Myocyte (in vitro differentiated cells): ENCODE measurements at regions not wholly inside any gene's neighbourhood (a gene's known extent, or its start where the extent isn't known, plus 50 kb on each side); places are given as distances from the start of the nearest gene placed in this dataset.
A peak's percentile ranks its signal among the peaks of the same experiment; 100 is the strongest.

Experiments used
- DNase-seq: peaks from one replicate; pipeline ENCODE4 v3.0.0-alpha.2; 2012; ENCODE audit warnings: low read depth

DNA sequence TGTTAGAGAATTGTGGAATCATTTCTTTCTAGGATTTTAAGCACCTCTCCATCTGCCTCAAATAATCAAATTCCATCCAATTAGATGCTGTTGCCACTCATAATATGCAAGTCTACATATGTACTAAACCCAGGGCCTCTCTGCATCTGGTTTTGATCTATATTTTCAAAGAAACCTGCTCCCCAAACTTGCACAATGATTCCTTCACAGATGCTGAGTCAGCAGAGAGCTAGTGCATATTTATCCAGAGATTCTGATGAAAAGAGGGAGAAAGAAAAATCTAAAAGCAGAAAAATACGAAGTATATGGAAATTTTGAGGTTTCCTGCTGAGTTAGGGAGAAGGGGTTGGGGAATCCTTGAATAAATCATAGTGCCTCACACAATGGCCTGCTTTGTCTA lies 235.1 kb upstream of the RBFOX1 start:
- DNase-seq: no peak

DNA sequence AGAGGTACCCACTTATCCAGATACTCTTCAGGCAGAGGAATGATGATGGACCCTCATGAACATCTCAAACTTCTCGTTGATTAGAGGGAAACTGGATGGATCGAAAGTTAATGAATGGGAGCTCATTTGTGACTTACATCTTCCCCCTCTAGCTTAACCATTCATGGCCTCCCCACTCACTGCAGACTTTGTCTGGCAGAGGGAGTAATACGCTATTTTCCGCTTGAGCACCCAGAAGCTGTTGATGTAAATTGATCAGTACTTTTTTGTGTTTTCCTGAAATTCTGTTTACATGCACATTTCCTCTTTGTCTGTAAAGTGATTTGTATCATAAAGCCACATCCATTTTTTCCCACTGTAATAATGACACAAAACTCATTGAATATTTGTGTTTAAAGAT lies 239.1 kb upstream of the RBFOX1 start:
- DNase-seq: no peak

DNA sequence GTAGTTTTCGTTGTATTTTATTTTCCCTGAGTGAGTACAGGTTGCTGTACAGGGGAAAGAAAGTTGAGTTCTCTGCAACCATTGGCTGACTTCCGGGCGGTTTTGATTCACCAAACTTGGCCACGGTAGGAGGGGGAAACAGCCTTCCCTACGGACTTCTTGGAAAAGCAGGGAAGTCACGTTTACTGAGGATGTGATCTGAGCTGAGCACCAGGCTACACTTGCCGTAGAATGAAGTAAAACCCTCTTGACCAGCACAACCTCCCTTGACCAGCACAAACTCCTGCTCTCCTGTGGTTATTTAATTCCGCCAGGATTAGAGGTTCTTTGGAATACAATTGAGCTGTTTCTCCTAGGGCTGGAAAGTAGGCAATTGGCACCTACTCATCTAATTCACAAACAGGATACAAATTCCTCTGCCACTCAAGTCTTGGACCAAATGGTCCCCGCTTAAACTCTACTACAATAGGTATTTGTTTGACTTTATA lies 242.0 kb upstream of the RBFOX1 start:
- DNase-seq: no peak

DNA sequence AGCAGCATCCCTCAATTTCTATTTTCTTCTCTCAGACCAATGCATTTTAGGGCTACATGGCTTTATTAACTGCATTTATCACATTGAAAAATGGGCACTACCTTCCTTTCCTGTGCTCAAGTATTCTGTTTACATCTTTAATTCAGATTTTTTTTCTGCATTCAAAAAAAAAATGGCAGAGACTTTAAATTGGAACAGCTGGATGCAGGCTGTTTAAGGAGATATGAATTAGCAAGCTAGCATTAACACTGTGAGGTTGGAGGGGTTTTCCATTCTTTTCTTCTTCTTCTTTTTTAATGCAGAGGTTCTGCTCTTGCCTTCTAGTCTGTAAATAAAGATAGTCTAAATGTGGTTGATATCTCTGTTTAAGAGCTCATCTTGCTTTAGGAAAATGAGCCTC lies 242.9 kb upstream of the RBFOX1 start:
- no peak for DNase-seq

DNA sequence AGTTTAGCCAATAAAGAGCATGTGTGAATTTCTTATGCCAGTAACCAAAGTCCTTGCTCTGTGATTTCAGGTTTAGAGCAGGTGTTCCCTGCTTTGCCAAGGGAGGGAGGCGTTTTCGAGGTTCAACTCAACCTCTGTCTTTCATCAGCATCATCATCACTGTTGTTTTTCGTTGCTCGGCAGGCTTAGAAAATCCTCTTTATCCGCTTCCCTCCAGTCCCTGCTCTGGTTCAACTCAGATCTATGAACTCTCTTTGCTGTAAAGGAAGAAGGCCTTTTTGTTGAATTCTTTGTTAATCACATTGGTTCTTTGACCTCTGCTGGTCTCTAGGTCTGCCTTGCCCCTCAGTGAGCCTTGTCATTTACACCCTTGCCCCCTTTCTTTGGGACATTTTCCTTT lies 243.9 kb upstream of the RBFOX1 start:
- no peak for DNase-seq

DNA sequence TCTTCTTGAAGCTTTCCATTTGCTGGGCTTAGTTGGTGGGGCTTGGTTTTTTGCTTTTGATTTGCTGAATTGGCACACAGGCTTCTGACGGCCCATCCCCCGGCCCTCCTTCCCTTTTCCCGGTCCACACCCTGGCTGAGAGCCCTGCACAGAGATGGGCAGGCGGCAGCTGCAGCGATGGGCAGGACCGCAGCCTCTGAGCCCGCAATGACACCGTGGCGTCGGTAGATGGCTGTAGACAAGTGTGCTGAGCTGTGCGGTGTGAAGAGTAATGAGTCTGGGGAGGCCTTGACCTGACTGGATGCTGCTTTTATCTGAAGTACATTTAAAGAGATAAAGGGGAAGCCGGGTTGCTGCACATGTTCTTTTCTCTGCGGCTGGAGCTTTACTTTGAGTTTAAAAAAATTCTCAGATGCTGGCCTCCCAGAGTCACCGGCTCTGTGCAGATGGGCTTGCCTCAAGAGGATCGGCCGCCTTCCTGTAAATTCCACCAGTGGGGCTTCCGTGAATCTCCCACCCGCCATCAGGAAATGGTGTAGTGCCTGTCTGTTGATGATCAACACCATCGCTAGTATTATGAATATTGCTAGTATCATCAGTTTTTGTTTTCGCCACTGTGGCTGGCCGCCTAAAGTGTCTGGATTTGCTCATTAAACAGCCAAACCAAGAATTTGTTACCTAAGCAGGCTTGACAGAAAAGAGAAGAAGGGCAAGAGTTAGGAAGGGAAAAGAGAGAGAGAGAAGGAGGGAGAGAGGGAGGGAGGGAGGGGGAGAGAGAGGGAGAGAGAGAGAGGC lies 245.6 kb upstream of the RBFOX1 start:
- peak; percentile 42 for DNase-seq

DNA sequence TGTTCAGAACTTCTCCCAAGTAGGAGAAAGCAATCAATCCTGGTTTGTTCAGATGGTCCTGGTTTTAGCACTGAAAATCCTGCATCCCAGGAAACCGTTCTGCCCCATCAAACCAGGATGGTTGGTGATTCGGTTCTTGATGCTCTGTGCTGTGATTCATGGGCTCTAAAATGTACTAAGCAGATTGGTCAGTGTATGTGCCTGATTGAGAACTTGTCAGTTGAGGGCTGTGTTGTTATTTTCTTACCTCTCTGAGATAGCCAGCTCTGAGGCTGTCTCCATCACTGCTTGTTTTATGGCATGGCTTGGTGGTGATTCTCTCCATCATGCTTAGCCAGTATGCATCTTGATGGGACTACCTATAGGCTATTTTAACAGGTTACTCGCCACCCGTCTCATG lies 246.9 kb upstream of the RBFOX1 start:
- no peak for DNase-seq

DNA sequence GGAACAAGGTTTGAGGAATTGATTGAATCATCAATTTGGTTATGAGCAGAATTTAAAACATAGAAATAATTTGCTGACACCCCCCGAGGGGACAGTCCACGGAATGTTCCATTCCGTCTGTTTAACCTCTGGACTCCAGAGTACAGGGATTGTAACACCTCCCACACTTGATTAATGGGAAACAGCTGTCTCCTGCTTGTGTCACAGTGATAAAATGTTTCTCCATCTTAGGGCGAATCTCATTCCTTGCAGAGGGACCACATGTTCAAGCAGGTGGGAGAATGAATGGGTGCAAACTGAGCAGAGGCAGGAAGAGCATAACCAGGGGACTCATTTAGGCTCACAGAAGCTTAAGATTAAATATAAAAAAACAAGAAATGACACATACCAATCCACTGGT lies 249.5 kb upstream of the RBFOX1 start:
- DNase-seq: no peak

DNA sequence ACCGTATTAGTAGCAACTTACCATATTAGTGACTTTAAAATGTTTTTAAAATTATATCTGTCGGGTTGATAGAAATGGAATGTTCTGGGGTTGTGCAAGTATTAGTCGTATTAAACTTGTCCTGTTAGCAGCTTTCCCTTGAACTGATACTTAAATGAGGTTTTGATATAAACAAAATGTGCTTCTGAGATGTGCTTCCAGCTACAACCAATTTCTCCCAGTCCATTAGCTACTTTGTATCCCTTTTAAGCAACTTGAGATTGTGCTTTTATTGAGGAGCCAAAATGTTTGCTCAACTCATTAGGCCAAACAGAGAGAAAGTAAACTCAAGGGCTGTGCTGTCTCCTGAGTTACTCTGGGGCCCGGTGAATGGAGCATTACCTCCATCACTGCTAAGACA lies 255.0 kb upstream of the RBFOX1 start:
- no peak for DNase-seq

DNA sequence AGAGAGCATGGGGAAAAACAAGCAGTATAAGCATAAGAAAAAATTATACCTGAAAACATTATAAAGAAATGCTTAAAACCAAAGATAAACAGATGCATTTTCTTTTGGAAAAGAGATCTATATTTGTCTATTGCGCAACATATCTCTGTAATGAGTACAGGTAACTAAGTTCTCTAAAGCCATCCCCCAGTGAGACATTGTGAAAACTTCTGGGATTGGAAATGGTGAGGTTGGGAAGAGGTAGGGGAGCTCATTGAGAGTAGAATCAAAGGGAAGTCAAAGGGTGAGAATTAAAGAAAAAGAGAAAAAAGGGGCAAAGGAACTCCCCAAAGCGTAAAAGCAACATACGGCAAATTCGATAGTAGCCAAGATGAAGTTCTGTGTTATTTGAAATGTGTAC lies 257.9 kb upstream of the RBFOX1 start:
- DNase-seq: no peak

DNA sequence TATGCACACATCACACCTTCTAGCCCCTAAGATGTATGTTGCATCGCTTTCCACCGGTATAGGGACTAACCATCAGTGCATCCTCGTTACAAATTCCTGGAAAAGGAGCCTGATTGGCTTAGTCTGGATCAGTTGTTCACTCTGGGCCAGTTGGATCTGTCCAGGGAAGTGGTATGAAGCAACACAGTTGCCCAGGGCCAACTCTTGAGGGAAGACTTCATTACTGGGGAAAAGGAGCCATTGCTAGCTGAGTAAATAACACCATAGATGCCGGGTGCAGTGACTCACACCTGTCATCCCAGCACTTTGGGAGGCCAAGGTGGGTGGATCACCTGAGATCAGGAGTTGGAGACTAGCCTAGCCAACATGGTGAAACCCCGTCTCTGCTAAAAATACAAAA lies 275.2 kb upstream of the RBFOX1 start:
- DNase-seq: no peak

DNA sequence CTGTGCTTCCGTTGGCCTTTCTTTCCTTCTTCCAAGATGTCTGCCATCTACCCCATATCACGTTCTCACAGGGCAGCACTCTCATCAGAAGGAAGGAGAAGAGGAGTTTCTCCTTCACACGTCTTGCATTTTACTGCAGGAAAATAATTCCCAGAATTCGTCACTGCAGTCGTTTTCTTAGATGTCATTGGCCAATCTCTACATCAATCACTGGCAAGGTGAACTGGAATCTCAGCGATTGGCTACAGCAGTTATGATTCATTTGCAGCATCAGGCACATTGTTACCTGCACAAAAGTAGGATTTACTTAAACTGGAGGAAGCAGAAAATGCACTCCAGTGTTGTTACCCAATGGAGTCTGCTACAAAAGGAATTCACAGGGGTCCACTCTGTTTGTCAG lies 277.2 kb upstream of the RBFOX1 start:
- no peak for DNase-seq

DNA sequence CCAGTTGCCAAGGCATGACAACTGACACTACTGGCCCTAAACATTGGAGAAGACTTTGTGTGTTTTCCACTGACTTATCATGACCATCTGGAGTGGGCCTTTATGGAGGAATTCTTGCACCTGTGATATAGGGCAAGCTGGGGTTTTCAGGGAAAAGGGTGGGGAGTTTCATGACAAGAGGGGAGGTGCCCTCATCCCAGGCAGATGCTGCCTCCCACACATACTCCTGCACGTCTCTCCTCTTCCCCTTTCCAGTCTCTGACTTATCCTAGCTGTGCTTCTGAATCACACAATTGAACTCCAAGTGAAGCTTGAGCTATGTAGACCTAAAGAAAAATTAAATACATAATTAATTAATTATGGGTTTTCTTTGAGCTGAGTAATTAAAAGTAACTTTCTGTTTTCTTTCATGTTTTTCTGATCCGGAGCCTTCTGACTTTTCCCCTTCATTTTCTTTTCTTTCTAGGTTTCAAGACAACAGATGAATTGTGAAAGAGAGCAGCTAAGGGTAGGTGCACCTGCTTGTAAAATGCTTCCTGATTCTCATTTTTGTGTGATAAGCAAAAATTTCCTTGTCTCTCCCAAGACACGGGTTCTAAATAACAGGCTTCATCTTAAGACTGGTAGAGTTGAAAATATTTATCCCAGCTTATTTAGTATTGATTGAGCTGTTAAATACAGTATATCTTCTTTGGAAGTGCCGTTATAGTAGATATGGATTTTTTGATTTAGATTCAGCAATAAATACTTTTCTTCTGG lies 280.9 kb upstream of the RBFOX1 start:
- no peak for DNase-seq

DNA sequence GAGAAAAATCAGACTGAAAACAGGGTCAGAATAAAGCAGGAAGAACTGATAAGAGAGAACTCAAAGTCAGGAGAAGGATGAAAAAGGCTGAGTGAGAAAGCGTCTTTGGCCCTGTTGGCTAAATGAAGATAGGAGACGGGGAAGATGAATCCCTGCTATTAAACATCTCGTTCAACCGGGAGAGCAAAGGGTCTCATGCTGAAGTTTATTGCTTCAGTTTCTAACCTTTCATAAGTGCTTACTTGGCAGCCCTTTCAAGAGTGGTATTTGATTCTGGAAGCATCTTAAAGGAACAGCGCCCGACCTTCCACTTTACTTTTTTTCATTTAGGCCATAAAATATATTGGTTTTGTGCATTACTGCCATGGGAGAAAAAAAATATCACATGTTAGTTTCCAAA lies 288.3 kb upstream of the RBFOX1 start:
- DNase-seq: no peak

DNA sequence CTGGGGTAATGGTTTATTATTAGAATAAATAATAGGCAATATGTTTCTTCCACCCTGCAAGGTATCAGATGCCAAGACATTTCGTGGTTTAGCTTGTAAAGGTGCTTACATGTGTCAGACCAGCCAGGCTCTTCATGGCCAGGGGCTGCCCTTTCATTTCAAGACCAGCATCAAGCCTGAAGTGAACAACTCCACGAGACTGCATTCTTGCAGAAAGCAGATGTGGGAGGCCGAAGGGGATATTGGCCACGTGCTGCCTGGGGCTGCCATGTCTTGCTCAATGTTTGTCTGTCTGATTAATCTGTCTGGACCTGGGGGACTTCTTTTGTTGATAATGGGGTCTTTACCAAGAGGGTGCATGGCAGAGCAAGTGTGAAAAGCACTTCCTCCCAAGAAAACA lies 294.2 kb upstream of the RBFOX1 start:
- no peak for DNase-seq

DNA sequence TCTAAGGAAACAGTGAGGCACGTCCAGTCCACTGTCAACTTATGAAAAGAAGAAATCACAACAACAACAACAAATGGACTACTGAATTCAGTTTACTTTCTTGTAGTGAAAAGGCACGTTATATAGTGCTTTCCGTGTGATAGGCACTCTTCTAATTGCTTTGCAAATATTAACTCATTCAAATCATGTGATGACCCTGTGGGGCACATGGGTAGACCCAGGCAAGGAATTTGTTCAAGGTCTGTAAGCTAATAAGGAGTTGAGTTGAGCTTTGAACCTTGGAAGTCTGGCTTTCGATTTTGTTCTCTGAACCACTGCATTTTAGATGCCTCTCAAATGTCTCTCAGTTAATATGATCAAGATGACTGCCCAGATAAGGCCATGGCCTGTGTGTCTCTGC lies 295.1 kb upstream of the RBFOX1 start:
- no peak for DNase-seq

DNA sequence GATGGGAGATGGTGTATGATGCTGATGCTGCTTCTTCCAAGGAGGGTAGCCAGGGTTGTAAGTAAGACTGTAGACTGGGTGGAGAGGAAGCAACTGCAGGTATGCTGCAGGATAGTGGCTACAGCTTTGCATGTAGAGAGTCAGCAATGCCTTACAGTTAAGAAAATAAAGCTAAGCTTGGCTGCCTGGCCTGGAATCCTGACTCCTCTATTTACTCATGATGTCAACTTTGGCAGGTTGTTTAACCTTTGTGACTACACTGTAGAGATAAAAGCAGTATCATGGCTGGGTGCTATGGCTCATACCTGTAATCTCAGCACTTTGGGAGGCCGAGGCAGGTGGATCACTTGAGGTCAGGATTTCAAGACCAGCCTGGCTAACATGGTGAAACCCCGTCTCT lies 301.6 kb upstream of the RBFOX1 start:
- DNase-seq: no peak

DNA sequence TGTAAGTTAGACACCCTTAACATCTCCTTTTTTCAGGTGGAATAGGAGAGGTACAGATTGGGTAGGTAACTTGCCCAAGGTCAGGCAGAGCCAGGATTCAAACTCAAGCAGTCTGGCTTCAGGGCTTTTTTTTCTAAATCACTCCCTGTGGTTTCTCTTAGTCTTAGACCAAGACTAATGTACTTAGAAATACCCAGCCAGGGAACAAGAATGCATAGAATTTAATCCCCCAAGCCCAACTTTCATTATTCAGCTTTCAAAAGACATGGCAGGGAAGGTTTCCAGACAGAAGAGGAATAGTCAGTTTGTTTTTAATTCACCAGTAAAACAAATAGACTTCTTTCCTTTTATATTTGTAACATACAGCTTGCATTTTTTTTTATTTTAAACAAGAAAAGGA lies 305.2 kb upstream of the RBFOX1 start:
- no peak for DNase-seq

DNA sequence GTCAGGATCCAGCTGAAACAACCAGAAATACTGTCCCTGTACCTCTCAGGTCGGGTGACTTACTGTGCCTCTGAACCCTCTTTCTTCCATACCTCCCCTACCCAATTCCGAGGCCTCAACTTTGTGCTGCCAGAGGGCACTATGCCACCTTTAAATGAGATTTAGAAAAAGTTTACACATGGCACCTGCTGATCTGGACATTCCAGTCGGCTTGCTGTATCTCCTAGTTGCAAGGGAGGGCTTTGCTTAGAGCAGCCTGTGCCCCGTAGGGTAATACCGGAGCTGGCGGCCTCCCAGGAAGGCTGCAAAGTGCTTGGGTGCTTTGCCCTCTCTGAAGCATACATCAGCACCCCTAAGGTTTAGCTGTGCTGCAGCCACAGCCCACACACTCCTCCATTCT lies 306.0 kb upstream of the RBFOX1 start:
- no peak for DNase-seq

DNA sequence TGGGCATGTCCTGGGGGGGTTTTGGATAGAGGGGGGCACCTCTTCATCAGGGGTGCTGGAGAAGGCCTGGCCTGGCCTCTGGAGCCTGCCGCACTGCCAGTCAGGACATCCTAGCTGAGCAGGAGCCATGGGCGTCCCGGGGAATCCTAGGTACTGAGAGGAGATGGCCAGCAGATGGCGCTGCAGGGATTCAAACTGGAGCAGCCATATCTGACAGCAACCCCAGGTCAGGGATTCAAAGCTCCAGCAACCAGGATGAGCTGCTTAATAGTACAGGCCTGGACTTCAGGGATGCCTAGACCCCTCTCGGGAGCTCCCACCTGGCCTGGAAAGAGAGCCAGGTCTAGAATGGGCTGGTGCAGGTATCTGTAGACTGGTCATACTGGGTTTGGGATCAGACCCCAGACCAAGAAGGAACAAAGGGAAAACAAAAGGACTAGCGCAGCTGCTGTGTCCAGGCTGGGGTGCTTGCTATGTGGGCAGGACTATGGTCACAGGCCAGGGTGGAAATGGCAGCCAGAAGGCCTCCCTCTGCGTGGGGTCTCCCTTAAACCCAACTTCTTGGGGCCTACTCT lies 306.9 kb upstream of the RBFOX1 start:
- DNase-seq: peak; percentile 18

DNA sequence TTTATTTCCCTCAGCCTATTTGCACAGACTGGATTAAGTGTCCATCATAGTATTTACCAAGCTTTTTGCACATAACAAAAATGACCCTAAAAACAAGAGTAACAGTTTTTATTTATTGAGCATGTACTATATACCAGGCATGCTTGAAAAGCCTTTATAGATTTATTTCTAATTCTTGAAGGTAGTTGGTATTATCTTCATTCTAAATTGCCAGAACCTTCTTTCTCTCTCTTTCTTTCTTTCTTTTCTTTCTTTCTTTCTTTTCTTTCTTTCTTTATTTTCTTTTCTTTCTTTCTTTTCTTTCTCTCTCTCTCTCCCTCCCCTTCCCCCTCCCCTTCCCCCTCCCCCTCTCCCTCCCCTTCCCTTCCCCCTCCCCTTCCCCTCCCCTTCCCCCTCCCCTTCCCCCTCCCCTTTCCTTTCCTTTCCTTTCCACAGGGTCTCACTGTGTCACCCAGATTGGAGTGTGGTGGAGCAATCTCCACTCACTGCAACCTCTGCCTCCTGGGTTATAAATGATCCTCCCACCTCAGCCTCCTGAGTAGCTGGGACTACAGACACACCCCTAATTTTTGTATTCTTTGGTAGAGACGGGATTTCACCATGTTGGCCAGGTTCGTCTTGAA lies 310.9 kb upstream of the RBFOX1 start:
- no peak for DNase-seq
